ENCODE measurements at regions not wholly inside any gene's neighbourhood (a gene's known extent, or its start where the extent isn't known, plus 50 kb on each side); places are given as distances from the start of the nearest gene placed in this dataset.

DNA sequence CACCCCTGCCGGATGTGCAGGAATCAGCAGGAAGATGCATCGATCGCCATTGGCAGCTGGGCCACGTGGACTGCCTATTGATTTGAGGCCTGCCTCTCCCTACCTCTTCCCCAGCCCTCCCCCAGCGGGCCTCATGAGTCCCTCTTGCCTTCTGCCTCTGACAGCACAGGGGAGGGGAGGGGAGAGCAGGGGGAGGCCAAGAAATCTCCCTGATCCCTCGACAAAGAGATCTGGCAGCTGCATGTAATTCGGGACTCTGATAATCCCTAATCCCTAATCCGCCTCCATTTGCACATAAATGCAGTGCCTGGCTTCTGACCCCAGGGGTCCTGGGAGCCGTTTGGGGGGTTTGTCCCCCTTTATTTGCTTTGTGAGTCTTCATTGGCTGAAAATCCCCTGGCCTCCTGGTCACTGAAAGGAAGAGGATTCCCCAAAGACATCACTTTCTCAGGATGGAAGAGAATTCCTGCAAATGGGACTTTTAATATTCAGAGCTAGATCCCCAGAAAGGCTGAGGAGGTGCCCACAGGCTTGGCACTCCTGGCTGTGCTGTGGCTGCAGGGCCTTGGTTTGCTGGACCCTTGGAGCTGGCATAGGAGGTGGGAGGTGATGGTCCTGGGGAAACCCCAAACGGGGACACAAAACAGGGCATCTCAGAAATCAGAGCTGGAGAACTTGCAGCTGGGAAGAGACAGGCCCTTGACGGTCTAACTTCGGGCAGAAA is 239.4 kb upstream of the POU3F1 start:
- DNase-seq (ENCODE audit: low read depth): no peak

DNA sequence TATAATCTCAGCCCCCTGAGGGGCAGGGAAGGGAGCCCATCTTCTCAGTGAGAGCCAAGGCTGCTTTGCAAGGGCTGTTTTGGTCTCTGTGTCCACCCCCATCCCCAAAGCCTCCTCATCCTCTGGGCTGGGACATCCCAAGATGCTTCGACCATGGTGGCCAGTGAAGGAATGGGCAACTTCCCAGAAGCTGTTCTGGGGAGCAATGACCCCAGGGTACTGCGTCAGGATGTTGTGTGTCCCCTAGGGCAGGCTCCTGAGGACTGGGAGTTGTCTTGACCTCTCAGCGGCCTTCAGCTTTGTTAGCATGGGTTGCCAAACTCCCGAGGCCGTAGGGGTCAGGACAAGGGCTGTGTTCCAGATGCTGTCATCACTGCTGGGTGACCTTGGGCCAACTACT is 238.4 kb upstream of the POU3F1 start:
- no peak for DNase-seq (ENCODE audit: low read depth)

DNA sequence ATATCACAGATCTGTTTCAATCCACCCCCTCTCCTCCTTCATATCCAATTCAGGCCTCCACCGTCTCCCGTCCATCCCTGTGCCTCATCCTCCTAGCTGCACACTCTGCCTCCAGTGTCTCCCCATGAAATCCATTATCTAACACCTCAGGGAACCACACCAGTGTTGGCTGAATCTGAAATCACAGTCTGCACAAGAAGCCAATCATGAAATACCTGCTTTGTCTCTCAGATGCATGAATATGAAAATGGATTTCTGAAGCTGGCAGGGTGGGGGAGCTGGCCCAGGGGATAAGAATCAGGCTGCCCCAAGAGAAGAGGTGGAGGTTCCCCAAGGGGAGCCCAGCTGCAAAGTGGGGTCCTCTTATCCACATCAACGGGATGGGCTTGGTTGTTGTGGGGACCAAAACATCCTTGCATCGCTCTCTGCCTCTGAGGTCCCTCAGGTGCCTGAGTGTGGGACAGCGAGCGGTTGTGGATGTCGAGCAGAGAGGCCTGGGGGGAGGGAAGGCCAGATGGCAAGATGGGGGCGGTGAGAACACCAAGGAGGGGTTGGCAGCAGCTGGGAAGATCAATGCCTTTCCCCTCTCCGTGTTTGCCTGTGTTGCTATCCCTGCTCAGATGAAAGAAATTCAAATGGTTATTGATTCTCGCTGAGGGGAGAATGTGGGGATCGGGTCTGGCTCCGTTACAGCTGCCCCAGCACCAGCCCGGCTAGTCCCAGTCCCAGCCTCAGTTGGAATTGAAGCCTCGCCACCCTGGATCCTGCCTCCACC is 237.3 kb upstream of the POU3F1 start:
- DNase-seq (ENCODE audit: low read depth): no peak

DNA sequence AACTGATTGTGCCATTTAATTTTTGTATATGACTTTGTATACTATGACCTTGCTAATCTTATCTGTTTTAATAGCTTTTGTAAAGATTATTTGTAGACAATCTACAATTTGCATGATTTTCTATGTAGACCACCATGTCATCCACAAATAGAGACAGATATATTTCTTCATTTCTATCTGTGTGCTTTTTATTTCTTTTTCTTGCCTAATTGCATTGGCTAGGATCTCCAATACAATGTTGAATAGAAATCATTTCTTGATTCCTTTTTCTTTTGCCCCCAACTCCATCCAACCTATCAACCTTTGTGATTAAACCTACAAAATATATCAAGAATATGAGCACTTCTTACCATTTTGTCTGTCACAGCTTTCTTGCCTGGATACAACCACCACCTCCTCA is 232.6 kb upstream of the POU3F1 start:
- DNase-seq (ENCODE audit: low read depth): no peak

DNA sequence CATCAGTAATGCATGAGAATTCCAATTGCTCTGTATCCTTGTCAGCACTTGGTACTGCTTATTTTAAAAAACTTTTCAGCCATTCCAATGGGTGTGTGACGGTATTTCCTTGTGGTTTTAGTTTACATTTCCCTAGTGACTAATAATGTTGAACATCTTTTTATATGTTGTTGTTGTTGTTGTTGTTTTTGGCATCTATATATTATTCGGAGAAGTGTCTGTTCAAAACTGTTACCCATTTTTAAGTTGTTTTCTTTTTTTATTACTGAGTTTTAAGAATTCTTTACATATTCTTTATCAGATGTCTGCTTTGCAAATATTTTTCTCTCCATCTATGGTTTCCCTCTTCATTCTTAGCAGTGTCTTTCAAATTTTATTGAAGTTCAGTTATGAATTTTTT is 231.1 kb upstream of the POU3F1 start:
- no peak for DNase-seq (ENCODE audit: low read depth)

DNA sequence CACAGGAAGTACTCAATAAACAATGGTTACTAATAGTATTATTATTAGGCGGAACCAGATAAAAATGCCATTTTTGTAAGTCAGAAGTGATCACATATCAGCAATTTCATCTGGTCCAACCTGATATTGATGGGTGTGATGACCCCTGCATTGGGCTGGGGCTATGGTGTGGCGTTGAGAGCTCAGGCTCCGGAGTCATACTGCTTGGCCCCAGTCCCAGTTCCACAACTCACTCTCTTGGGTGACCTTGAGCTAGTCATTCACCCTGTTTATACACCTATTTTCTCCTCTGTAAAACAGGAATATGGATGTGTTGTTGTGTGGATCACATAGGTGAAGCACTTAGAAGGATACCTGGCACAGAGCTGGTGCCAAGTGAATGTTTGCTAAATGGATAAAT is 229.4 kb upstream of the POU3F1 start:
- no peak for DNase-seq (ENCODE audit: low read depth)

DNA sequence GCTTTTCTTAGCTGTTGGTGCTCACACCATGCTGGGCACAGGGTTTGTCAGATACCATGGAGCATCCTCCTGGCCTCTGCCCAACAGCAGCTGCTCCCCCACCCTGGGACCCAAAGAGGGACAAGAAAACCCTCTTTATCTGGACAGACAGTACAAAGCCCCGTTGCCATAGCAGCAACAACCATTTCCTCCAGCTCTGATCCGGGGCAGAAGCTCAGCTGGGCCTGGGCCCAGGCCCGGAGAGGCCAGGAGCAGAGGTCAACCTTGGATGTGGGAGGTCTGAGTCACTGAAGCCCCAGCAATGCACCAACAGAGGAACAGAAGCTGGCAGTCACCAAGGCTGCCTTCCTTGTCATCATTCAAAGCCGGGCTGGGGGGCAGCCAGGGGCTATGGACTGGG is 228.4 kb upstream of the POU3F1 start:
- DNase-seq (ENCODE audit: low read depth): no peak

DNA sequence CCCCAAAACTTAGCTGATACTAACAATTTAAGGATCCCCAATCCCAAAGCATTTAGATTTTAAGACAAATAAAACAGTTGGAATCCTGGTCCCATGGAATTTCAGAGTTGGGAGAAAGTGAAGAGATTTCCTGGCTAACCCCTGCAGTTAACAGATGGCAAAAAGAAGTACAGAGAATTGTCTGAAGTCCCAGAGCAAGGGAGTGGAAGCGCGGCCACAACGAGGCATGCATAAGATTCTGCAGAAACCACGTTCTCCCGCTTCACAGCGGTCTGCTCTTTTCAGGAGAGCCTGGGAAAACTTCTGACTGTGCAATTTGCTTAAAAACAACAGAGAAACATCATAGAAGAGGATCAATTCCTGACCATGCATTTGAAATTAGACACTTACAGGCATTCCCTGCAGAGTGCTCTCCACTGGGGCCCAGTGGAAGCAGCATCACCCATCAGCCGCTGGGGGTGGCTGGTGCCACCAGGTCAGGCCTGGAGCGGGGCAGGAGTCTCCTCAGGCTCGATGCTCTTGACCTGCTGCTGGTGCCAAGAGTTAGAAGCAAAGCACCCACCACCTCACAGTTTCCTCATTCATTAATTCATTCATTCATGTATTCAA is 226.7 kb upstream of the POU3F1 start:
- no peak for DNase-seq (ENCODE audit: low read depth)

DNA sequence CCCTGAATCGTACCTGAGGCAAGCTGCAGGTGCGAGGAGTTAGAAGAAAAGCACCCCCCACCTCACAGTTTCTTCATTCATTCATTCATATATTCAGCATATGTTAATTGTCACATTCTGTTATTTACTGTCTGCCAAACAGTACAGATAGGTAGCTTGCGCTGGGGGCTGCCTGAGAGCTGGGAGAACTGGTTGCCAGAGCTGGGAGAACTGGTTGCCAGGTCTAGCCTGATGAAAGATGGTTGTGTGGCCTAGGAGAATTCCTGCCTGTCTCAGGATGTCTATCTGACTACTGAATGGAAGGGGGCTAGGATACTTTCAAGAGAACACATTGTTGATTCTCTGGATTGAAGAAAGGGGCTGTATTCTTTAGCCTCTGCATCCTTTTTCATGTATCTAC is 225.9 kb upstream of the POU3F1 start:
- DNase-seq (ENCODE audit: low read depth): no peak

DNA sequence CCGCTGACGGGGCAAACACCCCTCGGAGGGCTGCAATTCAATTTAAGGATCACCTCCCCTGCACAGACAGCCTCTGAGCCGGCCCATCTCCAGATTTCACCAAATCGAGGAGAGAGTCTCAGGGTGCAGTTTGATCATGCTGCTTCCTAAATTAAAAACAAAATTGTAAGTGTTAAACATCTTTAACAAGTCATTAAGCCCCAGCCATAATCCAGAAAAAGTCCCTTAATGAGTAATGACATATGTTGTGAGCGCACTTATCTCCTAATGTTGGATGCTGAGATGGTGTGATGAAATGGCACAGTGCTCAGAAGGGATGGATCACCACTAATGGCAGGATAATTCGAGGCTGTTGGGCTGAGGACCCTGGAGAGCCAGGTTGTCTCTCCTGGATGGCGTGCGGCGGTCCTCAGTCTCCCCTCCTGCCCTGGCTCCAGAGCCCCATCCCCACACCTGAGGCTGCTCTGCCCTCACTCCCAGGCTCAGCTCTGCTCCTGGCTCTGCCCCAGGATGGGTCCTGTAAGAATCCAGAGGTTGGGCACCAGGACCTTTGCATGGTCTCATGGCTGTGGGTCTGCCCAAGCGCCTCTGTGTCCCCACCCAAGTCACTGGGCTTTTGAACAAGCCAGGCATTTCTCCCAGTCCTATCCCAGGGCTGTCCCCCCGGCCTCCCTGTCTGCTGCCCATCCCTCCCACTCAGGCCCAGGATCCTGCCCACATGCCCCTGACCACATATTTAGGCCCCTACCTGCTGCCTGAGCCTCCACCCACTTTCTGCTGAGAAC is 224.4 kb upstream of the POU3F1 start:
- DNase-seq (ENCODE audit: low read depth): no peak

DNA sequence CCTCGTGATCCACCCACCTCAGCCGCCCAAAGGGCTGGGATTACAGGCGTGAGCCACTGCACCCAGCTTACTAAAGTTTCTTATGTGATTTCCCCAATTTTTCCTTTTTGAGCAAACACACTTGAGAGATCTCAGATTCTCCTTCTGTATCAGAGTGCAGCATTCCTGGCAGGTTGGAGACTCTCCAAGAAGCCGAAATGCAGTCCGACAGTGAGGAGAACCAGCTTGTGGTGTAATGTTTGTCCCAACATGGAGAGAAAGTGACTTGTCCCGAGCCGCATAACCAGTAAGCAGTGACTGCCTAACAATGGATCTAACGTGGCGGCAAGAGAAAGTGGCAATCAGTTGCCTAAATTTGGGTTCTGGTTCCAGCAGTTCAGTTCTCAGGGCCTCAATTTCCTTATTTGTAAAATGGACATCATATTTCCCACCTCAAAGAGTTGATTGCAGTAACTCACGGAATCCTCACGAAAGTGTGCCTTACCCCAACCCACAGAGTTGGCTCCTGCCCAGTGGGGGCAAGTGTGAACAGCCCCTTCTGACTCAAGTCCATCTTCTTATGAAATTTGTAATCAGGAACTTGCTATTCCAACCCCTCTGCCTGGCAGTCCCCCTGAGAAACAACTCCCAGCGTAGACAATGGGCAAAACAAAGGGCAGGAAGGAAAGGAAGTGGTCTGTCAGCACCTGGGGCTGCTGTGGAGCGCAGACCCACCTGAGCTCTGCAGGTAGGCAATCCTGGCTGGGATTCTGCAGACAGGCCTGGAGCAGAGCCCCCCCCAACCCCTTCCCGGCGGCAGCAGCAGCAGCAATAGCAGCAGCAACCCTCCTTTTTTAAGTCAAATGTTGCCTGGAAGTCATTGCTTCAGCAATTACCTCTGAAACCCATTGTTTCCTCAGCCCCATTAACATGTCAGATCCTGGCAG is 223.6 kb upstream of the POU3F1 start:
- DNase-seq (ENCODE audit: low read depth): no peak

DNA sequence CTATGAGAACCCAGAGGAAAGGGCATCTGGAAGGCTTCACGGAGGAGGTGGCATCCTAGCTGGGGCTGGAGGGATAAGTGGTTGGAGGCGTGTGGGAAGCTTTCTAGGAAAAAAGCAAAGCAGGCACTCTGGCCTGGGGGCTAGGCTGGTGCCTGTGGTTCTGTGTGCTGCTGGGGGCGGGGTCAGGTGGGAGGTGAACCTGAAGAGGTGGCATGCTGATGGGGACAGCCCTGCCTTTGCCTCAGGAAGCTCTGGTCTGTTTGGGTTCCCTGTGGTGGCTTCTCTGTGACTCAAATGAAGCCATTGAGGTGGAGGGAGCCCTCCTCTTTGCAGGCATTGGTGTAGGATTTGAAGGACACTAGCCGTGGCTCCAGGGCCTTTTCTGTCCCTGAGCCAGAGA is 221.6 kb upstream of the POU3F1 start:
- no peak for DNase-seq (ENCODE audit: low read depth)

DNA sequence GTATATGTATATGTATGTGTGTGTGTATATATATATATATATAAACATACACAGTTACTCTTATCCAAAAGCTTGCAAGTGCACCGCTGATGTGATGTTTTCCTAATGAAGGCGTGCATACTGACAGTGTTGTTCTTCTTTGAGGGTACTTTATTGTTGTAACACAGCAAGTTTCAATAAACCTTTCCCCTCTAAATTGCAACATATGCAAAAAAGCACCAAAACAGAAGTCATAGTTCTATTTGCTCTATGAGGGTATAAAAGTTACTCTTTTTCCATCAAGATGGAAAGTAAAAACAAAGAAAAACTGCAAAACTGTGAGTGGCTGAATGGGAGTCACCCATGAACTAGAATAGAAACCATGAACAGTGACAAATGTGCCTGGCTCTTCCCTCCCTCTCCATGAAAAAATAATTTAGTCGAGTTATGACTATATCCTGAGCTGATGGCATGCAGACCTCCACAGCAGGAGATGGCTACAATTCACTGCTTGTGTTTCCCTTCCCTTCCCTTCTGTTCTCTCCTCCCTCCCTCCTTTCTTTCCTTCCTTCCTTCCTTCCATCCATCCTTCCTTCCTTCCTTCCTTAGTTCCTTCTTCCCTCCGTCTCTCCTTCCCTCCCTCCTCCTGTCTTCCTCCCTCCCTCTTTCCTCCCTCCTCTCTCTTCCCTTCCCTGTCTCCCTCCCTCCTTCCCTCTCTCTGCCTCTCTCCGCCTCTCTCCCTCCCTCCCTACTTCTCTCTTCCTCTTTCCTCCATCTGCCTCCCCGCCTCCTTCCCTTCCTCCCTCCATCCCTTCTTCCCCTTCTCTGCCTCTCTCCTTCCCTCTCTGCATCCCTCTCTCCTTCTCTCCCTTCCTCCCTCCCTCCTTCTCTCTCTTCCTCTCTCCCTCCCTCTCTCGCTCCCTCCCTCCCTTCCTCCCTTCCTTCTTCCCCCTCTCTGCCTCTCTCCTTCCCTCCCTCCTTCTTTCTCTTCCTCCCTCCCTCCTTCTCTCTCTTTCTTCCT is 220.7 kb upstream of the POU3F1 start:
- DNase-seq (ENCODE audit: low read depth): no peak

DNA sequence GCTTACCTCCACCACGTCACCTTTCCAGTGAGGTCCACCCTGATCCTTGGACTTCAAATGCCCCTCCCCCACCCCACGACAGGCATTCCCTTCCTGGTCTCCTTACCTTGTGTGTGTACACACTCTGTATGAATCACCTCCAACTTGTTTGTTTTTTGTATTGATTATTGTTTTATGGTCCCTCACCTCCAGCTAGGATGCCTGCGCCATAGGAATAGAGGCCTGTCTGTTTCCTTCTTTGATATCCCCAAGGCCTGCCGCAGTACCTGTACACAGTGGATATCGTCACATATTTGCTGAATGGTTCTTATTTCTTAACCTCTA is 219.6 kb upstream of the POU3F1 start:
- DNase-seq (ENCODE audit: low read depth): no peak

DNA sequence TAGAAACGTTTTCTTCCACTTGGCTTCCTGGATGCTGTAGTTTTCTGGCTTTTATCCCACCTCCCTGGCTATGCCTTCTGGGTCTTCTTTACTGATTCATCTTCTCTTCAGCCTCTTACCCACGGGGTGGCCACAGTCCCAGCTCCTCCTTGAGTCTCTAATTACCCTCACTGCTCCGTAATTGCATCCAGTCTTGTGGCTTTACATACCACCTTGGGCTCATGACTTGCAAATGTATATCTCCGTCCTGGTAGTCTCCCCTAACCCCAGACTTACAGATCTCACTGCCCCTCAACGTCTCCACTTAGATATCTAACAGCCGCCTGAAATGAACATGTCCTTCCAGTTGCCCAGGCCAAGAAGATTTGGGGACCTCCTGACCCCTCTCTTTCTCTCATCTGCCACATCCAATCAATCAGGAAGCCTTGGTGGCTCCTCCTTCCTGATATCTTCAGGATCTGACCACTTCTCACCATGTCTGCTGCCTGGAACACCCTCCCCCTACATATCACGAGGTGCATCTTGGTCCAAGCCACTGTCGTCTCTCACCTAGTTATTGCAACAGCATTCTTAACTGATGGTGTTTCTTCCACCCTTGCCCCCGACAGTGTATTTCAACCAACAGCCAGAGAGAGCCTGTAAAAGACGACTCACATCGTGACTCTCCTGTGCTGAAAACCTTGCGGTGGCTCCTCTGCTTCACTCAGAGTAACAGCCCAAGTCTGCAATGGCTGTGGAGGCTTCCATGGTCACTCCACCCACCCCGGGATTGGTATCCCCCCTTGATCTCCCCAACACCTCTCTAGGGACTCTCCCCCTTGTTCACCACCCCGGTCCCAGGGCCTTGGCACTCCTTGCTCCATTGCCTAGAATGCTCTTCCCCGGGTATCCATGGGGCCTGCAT is 219.0 kb upstream of the POU3F1 start:
- DNase-seq (ENCODE audit: low read depth): no peak

DNA sequence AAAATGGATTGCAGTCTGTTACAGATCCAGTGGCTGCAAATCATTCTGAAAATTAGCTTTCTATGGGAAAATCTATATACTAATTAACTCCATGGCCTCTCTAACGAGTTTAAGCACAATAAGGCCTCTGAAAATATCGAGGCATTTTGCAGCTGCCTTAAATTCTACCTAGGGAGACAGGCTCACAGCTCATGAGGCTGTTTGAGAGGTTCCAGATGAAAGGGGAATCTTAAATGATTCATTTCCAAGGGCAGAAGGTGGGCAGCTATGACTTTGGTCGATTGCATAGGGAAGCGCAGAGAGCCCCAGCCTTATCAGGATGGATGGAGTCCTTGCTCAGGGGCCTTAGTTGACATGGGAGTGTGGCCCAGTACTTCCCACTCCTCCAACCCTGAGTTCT is 216.8 kb upstream of the POU3F1 start:
- DNase-seq (ENCODE audit: low read depth): no peak

DNA sequence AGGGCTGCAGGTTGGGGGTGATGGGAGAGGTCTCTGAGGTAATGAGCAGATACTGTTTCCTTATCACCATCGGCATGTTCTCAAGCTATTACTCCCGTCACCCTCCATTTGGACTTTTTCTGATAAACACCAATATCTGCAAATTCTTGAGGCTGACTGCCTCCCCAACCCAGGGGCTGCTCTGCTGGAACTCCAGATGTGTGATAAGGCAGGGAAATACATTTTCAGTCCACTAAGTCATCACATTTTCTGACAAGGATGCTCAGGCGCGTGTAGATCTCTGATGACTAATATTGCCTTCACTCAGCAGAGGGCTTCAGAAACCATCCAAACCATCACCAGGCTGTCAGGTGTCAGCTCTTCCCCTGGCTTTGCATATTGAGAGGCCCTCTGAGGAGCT is 215.0 kb upstream of the POU3F1 start:
- no peak for DNase-seq (ENCODE audit: low read depth)

DNA sequence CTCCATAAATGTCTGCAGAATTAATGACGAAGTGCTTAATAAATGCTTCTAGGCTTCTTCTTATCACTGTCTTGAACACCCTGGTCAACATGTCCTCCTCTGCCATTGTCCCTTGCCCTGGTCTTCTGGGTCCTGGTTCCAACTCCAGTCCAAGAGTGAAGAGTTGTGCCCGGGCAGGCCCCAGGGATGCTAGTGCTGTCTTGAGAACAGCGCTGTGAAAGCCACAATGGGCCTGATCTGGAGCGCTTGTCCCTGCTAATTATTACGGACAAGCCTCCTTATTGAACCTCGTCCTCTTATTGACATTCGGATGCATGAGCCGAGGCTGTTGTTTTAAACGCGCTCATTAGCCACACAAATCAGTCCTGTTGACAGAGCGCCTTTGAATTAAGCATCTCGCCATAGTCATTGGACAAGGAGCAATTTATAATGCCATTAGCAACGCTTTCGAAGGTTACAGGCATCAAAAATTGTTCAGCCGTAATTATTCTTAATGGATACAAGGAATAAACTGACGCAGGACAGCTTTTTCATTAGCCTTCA is 211.6 kb upstream of the POU3F1 start:
- no peak for DNase-seq (ENCODE audit: low read depth)

DNA sequence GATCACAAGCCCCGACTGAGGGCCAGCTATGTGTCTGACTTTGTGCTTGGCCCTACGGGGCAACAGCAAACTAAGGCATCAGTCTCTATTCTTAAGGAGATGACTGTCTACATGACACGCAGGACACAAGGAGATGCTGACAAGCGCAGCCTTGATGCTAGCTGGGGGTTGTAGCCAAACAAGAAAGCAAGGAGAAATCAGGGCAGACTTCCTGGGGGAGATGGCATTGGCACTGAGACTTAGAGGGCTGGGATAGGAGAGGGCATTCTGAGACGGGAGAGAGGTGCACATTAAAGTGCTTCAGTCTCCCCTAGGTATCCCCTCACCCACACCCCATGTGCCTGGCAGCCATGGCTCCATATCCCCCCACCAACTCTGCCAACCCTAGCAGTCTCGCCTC is 210.8 kb upstream of the POU3F1 start:
- DNase-seq (ENCODE audit: low read depth): no peak
